ENCODE measurements at regions not wholly inside any gene's neighbourhood (a gene's known extent, or its start where the extent isn't known, plus 50 kb on each side); places are given as distances from the start of the nearest gene placed in this dataset.

DNA sequence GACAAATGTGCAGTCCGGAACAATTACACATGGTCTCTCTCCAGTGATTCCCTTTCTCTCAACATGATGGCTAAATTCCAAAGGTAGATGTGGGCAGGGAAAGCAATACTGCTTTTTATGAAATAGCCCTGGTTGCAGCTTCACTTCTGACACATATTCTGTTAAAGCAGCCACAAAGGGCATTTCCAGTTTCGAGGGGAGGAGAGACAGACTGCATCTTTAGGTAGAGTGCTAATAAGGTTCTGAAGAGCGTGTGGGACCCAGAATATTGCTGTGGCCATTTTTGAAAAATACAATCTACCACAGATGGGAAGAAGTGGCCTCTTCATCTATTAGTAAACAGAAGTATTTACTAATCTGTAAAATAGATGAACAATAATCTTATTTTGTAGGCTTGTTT, 139.3 kb upstream of the PEX5L start:
- TF ChIP-seq POLR2A (IDR thresholded peaks at IDR 0.05): no peak
- TF ChIP-seq, protein P1, sequence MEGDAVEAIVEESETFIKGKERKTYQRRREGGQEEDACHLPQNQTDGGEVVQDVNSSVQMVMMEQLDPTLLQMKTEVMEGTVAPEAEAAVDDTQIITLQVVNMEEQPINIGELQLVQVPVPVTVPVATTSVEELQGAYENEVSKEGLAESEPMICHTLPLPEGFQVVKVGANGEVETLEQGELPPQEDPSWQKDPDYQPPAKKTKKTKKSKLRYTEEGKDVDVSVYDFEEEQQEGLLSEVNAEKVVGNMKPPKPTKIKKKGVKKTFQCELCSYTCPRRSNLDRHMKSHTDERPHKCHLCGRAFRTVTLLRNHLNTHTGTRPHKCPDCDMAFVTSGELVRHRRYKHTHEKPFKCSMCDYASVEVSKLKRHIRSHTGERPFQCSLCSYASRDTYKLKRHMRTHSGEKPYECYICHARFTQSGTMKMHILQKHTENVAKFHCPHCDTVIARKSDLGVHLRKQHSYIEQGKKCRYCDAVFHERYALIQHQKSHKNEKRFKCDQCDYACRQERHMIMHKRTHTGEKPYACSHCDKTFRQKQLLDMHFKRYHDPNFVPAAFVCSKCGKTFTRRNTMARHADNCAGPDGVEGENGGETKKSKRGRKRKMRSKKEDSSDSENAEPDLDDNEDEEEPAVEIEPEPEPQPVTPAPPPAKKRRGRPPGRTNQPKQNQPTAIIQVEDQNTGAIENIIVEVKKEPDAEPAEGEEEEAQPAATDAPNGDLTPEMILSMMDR (IDR thresholded peaks at IDR 0.05): no peak
- 68 to 75% (median 71%) methylated on average over 3 of the region's 3 CpGs for WGBS, 4 donors
- Histone ChIP-seq H3K27ac (no peak overlapping the region), H3K36me3 (no peaks in the 10 kb centered on the region), H3K9me3 (no peaks in the 10 kb centered on the region), H3K4me1 (no peaks in the 10 kb centered on the region), H3K4me3 (no peak overlapping the region), H3K27me3 (no peaks in the 10 kb centered on the region)
- DNase-seq (no peak), ATAC-seq (no peak)
- intact Hi-C loops (cut with DNase I): no loop called here

DNA sequence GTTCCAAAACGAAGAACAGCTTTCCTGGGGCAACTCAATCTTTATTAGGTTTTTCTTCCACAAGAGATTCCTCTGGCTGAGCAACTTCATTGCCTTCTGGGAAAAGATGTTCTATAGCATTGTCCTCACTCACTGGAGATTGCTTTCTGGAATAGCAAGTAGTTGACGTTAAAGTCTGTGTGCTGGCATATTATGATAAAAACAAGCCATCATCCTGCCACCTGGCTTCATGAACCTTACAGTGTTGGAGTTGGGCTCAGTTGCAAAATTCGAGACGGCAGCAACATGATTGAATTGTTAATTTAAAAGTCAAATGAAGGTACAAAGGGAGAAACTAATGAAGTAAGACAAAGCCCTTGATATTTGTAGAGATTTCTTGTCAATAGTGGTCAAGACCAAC, 140.5 kb upstream of the PEX5L start:
- Histone ChIP-seq H3K9me3 (no peaks in the 10 kb centered on the region), H3K4me3 (no peak overlapping the region), H3K27ac (no peak overlapping the region), H3K4me1 (no peaks in the 10 kb centered on the region), H3K27me3 (no peaks in the 10 kb centered on the region), H3K36me3 (no peaks in the 10 kb centered on the region)
- TF ChIP-seq, protein P1 (IDR thresholded peaks at IDR 0.05): no peak
- TF ChIP-seq POLR2A (IDR thresholded peaks at IDR 0.05): no peak
- intact Hi-C loops (cut with DNase I): no loop called here
- DNase-seq (no peak), ATAC-seq (no peak)
- WGBS, 4 donors: 70 to 82% (median 79%) methylated on average over 4 of the region's 4 CpGs

DNA sequence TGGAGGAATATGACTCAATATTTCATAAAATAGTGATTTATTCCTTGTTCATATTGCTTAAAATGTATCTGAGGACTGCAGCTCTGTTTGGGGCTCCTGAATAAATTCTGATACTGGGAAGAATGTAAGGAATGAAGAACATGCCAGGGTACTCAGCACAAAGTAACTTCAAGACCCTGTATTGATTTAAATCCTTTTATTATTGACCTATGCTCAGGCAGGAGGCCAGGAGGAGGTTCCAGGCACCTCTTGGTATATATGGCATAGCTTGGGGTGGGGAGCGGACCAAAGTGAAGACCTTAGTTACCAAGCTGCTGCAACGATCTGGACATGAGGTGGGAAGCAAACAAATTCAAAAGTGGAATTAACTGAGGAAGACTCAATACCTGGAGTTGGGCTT, 142.8 kb upstream of the PEX5L start:
- H3K36me3 ChIP-seq: no peaks in the 10 kb centered on the region
- TF ChIP-seq, protein P1 (IDR thresholded peaks at IDR 0.05): no peak
- TF ChIP-seq POLR2A (IDR thresholded peaks at IDR 0.05): no peak
- ATAC-seq (no peak), DNase-seq (no peak)
- no peaks in the 10 kb centered on the region for H3K4me1 ChIP-seq
- H3K27ac ChIP-seq: no peak overlapping the region
- H3K27me3 ChIP-seq: no peaks in the 10 kb centered on the region
- intact Hi-C loops (cut with DNase I): no loop called here
- WGBS, 4 donors: 75 to 82% (median 78%) methylated on average over 2 of the region's 2 CpGs
- no peak overlapping the region for H3K4me3 ChIP-seq
- no peaks in the 10 kb centered on the region for H3K9me3 ChIP-seq

DNA sequence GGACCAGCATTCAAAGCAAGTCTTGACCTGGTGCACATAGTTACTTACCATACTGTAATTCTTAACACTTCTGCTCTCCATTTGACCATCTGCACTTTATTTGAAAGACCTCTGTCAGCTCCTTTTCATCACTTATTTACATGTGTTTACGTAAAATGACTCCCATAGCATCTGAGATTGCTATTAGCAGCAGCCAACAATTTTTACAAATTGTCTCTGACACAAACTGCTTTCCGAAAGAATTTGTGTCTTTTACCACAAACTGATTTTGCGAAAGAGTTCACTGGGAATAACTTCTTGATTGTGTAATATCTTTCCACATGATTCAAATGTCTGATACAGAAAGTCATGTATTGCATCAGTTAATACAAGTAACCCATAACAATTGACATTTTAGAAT, 144.1 kb upstream of the PEX5L start:
- TF ChIP-seq, protein P1 (IDR thresholded peaks at IDR 0.05): no peak
- no peak for TF ChIP-seq POLR2A (IDR thresholded peaks at IDR 0.05)
- Histone ChIP-seq H3K27ac (no peak overlapping the region), H3K27me3 (no peaks in the 10 kb centered on the region), H3K4me3 (no peak overlapping the region), H3K4me1 (no peaks in the 10 kb centered on the region), H3K36me3 (no peaks in the 10 kb centered on the region), H3K9me3 (no peaks in the 10 kb centered on the region)
- WGBS, 4 donors: 78 to 82% (median 79%) methylated on average over 3 of the region's 3 CpGs
- intact Hi-C loops (cut with DNase I): no loop called here
- DNase-seq (no peak), ATAC-seq (no peak)
